Fibroblast of the aortic adventitia (primary cell): ENCODE measurements at regions not wholly inside any gene's neighbourhood (a gene's known extent, or its start where the extent isn't known, plus 50 kb on each side); places are given as distances from the start of the nearest gene placed in this dataset.
A peak's percentile ranks its signal among the peaks of the same experiment; 100 is the strongest.

Experiments used
- DNase-seq: peaks from one replicate; pipeline ENCODE4 v3.0.0-alpha.2; 2010; ENCODE audit warnings: low read depth
- H3K4me3 ChIP-seq: 2 replicates; pipeline ENCODE4 v1.5.1; 2011; ENCODE audit warnings: low read depth, mild to moderate bottlenecking, control low read depth, low read length, moderate library complexity
- TF ChIP-seq, protein P1 (sequence below): IDR thresholded peaks from 2 replicates; pipeline ENCODE4 v1.5.1; 2011; ENCODE audit warnings: mild to moderate bottlenecking, low read length, control low read depth, inconsistent platforms; ENCODE audit not compliant: insufficient read depth

DNA sequence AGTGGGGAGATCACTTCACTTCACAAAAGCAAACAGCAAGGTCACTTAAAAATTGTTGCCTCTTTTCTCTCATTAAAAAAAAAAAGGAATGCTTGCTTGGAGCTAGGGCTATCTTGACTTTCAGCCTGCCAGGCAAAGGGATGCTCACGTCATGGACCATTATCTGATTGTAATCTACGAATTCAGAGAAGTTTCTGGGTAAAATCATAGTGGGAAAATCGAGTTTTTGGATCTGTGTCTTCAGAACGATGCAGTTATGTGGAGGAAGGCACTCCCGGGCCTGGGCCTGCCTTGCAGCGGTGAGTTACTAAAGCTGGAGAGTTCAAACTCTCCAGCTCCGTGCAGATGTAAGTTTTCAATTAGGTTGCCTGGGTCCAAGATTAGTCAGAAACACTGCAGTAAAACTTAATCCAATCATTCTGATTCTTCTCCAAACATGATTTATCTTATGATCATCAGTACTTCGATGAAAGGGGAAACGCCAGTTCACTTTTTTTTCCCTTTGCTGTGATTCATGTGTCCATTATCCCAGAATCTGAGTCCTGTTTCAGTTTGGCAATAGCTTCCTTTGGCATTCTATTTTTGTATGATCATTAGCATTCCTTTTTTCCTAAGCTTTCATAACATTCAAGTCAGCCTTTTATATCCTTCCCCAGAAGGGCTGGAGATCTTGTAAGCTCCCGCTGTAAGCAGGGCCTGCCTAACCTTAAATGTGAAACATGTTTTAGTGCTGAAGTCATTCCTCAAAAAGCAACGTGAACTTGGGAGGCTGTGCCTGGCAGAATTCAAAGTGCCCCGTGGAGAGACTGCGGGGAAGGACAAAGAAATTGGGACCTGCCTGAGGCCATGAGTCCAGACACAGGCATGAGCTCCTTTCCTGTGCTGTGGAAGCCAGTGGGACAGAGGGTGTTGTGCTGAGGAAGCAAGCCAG lies 119.3 kb upstream of the TWIST2 start:
- no peak overlapping the region for H3K4me3 ChIP-seq

GRCh38 chr2:238729261-238729935 lies 118.5 kb upstream of the TWIST2 start:
- no peak for DNase-seq
- TF ChIP-seq, protein P1, sequence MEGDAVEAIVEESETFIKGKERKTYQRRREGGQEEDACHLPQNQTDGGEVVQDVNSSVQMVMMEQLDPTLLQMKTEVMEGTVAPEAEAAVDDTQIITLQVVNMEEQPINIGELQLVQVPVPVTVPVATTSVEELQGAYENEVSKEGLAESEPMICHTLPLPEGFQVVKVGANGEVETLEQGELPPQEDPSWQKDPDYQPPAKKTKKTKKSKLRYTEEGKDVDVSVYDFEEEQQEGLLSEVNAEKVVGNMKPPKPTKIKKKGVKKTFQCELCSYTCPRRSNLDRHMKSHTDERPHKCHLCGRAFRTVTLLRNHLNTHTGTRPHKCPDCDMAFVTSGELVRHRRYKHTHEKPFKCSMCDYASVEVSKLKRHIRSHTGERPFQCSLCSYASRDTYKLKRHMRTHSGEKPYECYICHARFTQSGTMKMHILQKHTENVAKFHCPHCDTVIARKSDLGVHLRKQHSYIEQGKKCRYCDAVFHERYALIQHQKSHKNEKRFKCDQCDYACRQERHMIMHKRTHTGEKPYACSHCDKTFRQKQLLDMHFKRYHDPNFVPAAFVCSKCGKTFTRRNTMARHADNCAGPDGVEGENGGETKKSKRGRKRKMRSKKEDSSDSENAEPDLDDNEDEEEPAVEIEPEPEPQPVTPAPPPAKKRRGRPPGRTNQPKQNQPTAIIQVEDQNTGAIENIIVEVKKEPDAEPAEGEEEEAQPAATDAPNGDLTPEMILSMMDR = no peak
- no peak overlapping the region for H3K4me3 ChIP-seq

More for the DNA sequence above, 119.3 kb upstream of the TWIST2 start:
- TF ChIP-seq, protein P1 = no peak
- DNase-seq = peak; percentile 99

GRCh38 chr2:238730001-238730669 lies 117.8 kb upstream of the TWIST2 start:
- TF ChIP-seq, protein P1 = no peak
- no peak for DNase-seq
- no peak overlapping the region for H3K4me3 ChIP-seq

GRCh38 chr2:238730881-238731280 lies 117.0 kb upstream of the TWIST2 start:
- DNase-seq = no peak
- H3K4me3 ChIP-seq = no peak overlapping the region
- TF ChIP-seq, protein P1 = no peak

GRCh38 chr2:238731961-238732360 lies 115.9 kb upstream of the TWIST2 start:
- no peak overlapping the region for H3K4me3 ChIP-seq
- DNase-seq = peak; percentile 65

DNA sequence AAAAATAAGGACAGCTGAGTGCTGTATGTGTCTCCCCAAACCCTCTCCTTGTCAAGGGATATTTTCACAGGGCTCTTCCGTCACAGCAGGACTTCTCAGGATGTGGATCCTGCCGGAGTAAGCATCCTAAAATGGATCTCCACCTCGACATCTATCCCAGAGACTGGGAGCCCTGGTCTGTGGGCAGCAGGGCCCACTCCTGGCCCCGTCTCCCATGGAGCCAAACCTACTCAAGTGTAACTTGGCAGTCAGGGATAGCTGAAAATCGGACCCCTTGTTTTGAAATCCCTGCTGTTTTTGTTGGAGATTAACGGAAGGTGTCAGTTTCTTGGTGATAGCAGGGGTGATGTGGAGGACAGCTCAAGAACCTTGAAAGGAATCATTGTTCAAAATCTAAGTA lies 109.0 kb upstream of the TWIST2 start:
- H3K4me3 ChIP-seq = no peak overlapping the region
- no peak for DNase-seq
- TF ChIP-seq, protein P1 = no peak

More at GRCh38 chr2:238731961-238732360, 115.9 kb upstream of the TWIST2 start:
- TF ChIP-seq, protein P1 = no peak
